ENCODE measurements at regions not wholly inside any gene's neighbourhood (a gene's known extent, or its start where the extent isn't known, plus 50 kb on each side); places are given as distances from the start of the nearest gene placed in this dataset.

- no peak for TF ChIP-seq CTCF (IDR thresholded peaks at IDR 0.05; ENCODE audit: low read depth, low read length)
- no peak for TF ChIP-seq EZH2phosphoT487 (IDR thresholded peaks at IDR 0.05; ENCODE audit: low read depth)
Measured at GRCh38 chr18:67661555-67661954, 145.0 kb upstream of the DSEL start.

Data from OCI-LY3 (cell line).